ENCODE measurements at regions not wholly inside any gene's neighbourhood (a gene's known extent, or its start where the extent isn't known, plus 50 kb on each side); places are given as distances from the start of the nearest gene placed in this dataset.

DNA sequence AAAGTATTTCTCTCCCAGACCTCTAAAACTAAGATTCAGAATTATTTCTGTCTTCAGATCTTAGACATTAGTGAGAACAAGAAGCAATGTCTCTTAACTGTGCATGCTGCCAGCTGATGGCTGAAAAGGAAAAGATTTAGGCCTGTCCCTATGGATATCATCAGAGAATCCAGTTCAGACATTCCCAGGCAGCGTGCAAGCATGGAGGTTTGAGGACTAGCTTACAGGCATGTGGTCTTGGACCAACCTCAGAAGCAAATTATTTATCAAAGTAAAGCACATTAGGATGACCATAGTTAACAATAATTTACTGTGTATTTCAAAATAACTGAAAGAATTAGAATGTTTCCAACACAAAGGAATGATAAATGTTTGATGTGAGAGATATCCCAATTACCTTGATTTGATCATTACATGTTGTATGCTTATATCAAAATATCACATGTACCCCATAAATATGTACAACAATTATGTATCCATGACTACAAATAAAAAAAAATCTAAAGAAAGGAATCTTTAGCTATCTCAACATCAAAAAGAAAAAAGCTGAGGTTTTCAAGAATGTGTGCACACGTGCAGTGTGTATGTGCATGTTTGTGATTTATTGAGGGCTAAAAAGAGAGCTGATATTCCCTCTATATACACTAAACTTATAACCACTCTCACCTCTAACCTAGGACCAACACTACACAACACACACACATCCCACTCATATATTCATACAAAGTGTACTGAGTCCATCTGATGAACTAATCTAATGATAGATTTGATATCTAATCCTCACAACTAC lies 108.9 kb upstream of the THBS1 start:
- no peak for DNase-seq

DNA sequence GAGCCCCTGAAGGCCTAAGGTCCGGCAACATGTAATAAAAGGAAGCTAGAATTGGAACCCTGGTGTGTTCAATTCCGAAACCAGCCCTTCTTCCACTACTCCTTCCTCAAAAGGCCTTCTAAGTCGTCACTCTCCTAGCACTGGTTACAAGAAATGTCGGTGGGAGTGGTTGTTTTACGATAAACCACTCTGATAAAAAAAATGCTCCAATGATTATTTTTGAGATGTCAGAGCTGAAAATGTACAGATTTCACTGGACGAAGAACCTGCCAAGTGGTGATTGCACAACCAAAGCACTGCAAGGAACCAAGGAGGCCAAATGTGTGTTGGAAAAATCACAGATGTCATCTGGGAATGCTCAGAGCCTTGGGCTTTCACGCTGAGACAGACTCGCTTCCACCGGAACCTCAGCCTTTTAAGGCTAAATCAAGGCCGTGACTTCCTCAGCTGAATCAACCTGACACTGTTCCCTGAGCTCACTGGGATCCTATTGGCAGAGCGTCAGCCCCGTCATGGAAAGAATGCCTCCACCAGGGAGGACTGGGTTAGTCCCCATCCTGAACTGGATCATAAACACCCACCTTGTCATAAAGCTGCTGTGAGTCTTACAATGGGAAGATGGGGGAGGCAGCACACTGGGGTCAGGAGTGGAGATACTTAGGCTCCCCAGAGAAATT lies 108.1 kb upstream of the THBS1 start:
- DNase-seq, result no peak

DNA sequence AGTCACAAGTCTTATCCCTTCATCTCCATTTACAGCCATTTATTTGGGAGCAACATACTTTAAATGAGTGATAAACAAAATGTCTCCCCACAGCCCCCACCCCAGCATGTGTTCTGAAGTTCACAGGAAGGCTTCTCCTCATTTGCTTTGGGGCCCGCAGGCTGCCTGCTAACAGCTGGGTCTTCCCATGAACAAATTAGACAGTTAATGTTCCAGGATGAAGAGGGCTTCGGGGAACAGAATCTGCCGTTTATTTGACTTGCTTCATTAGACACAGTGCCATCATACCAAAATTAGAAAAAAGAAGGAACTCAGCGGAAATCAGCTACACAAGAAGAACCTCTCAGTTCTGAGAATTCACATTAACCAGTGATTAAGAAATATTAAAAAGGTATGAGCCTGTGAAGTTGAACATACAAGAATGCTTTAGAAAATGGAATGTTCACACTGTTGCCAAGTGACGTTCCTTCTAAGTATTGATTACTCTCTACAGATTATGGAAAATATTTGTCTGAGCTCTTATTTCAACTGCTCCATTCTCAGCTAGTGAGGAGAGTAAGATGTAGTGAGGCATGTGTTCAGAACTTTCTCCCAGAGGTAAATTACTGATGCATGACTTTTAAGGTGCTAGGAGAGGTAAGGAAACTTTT lies 107.5 kb upstream of the THBS1 start:
- DNase-seq, result no peak

DNA sequence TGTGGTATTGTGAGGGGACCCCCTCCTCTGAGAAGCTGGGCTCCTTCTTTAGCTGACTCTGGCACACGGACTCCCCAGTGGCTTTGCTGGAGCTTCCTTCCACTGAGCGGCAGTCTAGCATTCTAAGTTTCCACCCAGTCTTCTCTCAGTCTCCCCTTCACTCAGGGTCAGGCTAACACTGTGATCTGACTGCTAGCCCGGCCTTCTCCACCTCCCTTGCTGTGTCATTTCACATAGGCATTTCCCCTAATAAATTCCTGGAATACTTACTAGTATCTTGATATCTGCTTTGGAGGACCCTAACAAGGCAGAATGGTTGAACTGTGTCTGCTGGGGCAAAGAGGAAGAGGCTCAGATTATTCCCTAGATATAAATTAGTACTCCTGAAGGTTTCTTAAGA lies 106.2 kb upstream of the THBS1 start:
- no peak for DNase-seq

DNA sequence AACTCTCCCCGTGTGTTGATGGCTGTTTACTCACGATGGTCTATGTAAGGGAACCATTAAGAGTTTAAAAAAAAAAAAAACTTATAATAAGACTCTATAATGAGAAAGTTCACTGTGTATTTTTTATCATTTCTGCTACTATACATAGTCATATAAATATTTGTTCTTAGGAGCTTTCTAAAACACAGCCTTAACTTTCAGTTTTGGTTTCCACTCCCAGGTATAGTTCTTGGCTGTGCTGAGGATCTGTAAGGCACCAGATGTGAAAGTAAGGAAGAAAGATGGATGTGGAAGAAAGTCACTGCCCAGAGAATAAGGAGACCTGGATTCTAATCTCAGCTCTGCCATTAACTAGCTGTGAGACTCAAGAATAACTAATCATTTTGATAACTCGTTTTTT lies 101.9 kb upstream of the THBS1 start:
- DNase-seq, result no peak

DNA sequence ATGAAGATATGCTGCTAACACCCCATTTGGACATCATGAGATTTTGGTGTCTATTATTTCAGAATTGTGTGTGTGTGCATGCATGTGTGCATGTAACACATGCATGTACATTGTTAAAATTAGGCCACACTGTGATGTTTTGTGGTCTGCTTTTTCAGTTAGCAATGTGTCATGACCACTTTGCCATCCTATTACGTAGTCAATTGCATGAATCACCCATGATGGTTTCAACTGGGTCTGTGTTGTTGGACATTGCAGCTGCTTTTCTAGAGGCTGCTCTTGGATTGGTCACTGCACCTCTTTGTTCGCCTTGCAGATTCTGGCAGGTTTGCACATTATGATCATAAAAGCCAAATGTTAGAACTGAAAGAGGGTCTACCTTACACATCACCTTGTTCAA lies 101.0 kb upstream of the THBS1 start:
- no peak for DNase-seq

DNA sequence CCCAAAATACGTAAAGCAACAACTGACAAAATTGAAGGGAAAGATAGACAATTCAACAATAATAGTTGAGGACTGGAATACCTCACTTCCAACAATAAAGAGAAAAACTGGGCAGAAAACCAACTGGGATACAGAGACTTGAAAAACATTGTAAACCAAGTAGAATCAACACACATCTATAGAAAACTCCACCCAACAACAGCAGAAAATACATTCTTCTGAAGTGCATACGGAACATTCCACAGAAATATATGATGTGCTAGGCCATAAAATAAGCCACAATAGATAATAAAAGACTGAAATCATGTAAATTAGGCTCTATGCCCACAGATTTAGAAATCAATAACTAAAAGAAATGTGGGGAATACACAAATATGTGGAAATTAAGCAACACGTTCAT lies 98.4 kb upstream of the THBS1 start:
- DNase-seq, result no peak

DNA sequence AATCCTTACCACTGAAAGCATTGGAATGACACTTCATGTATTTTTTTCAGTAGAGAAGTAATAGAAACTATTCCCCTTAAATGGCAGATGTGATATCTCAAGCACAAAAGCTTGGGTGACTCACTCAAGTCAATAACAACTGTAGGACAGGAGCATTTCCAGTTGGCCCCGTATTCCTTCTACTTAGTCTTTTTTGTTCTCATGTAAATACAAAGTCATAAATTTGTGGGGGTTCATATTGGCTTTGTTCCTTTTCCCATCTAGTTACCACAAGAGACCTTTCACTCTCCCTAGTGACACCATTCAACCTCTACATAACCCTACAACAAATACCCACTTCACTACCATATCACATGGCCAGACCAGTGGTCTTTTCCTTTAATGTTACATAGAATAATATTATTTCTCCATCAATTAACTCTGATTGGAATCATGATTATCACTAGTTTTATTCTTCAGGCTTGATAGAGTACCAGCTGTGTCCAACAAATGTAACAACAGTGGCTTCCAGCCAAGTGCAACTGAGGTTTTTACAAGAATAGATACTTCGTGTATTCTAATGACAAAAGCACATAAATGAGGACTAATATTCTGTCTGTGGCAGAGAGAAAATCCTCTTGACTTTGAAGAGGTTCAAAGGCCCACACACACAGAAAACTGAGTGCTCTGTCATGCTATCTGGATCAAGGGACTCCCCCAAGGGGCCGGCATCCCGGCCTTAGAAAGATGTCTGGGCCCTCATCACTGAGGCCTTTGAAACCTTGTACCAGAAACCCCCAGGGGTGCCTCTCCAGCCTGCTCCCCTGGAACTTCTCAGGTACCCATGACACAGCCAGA lies 94.0 kb upstream of the THBS1 start:
- DNase-seq, result no peak

DNA sequence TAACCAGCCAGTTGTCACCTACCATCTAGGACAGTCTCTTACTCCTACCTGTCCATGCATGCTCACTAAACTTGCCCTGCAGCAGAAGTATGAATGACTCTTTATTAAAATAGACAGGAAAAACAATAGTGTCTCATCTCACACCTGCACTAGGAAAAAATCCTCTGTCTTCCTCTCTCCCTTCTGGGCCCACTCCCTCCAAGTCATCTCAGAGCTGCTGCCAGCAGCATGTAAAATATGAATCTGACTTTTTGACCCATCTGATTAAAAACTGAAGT lies 93.5 kb upstream of the THBS1 start:
- DNase-seq, result no peak

DNA sequence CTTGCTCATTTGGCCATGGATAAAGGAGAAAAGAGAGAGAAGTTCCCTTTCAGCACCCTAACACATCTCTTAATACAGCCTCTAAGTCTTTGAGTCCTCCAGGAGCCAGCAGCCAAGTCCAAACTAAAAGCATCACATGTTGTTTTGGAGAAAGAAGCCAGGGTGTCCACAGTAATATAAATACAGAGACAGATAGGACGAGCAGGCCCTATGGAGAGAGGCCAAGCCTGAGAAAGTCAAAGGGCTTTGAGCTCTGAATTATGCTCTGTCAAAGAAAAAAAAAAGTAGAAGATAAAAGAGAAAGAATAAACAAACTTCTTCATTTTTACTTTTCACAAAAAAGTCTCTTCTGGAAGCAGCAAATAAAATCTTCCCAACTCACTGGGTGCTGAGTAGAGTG lies 92.4 kb upstream of the THBS1 start:
- DNase-seq, result no peak

DNA sequence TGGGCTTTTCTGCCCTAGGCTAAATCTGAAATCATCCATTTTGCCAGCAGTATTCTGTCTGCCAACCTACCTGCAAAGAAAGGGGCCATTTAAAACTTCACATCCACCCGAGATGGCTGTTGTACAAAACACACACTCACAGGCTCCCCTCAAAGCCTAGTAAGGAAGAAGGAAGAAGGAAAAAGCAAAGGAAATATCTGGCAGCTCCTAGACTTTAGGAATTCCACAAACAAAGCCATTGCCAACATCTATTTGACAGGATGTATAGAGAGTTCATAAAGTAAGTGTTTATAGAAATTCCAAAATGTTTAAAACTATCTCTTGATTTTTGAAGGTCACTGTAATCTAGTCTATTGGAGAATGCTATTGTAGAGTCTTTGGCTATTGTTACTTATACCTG lies 91.9 kb upstream of the THBS1 start:
- DNase-seq, result no peak

DNA sequence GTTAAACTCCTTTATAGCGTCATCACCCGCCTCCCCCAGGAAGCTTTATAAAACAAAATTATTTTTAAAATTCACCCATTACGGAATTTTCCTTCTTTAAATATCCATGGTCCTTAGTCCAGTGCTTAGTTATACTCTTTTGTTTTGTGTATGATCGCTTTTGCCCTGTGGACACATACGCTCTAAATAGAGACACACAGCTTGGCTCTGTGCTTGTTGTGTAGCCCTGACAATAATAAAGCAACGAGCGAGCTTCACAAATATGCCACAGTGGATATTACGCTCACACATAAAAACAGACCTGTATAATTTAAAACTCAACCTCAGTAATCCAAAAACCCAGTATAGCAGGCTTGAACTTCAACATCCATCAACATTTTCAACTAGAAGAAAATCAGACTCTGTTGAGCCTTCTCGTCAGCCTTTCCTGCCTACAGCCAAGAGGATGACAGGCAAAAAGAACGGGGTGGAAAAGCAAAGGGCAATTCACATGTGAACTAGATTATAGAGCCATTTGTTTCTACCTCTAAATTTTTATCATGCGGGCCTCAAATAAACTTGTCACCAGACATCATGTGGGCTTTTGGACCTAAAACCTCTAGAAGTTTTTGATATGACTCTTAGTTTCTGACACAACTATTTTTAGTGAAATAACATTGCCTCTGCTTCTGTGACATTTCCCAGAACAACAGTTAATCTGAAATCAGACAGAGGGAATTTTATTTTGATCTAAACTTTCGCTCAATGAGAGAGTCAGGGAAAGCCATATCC lies 89.6 kb upstream of the THBS1 start:
- DNase-seq, result no peak

DNA sequence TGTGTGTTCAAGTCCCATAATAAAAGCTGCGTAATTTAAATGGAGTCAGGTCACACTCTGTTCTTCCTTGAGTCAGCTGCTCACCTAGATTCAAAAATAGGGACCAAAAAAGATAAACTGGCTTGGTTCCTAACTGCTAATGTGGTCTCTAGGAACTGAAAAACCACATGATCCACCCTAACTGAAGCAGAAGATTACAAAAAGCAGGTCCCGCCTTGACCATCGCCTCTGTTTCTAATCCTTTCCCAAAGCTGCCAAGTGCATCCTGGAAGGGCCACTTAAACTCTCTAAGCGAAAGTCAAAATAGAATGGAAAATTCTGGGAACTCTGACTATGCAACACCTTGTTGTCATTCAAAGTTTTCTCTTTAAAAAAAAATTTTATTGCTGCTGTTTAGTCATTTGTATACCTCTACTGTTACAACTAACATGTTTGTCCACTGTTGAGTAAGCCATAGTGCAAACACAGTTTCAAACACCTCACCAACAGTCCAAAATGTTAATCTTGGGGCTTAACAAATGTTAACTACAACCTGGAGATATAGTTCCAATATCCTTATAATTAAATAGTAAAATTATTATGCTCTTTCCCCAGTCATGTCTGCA lies 88.9 kb upstream of the THBS1 start:
- DNase-seq, result no peak

DNA sequence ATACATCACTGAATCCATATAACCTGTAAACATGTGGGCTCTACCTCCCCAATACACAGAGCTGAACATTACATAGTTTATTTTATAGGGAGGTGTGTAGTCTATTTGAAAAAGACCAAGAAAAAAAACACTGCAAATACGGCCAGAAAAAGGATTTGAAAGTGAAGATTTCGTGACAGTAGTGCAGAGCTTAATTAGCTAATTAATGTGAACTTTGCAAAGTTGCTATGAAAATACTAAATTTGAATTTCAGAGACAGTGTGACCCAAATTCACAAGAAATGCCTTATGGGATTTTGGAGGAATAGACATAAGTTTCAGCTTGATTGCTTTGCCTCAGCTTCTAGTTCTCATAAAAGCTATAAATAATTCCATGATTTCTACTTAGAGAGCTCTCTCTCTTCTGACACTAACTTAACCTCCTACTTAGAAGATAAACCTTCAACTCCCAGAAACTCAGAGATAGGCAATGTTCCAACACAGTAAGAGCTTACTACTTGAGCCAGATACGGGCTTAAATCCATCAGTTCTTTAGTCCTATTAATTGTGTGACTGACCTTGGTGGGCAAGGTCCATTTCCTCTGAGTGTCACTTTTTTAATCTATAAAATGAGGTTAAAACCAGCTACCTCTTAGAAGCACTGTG lies 87.3 kb upstream of the THBS1 start:
- DNase-seq, result no peak

DNA sequence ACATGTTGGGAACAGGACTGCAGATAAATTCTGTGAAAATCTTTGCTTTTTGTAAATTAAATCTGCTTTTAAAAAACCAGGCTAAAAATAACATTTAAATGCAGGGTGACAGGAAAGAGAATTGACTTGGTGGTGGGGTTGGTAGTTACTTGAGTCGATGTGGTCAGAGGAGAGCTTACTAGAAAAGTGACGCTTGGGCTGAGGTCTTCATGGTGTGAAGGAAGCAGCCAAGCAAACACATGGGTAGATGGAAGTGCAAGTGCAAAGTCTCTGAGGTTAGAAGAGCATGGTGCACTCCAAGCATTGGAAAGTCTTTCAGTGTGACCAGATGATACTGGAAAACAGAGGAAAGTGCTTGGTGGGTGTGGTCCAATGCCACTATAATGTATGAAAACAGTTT lies 86.4 kb upstream of the THBS1 start:
- no peak for DNase-seq

DNA sequence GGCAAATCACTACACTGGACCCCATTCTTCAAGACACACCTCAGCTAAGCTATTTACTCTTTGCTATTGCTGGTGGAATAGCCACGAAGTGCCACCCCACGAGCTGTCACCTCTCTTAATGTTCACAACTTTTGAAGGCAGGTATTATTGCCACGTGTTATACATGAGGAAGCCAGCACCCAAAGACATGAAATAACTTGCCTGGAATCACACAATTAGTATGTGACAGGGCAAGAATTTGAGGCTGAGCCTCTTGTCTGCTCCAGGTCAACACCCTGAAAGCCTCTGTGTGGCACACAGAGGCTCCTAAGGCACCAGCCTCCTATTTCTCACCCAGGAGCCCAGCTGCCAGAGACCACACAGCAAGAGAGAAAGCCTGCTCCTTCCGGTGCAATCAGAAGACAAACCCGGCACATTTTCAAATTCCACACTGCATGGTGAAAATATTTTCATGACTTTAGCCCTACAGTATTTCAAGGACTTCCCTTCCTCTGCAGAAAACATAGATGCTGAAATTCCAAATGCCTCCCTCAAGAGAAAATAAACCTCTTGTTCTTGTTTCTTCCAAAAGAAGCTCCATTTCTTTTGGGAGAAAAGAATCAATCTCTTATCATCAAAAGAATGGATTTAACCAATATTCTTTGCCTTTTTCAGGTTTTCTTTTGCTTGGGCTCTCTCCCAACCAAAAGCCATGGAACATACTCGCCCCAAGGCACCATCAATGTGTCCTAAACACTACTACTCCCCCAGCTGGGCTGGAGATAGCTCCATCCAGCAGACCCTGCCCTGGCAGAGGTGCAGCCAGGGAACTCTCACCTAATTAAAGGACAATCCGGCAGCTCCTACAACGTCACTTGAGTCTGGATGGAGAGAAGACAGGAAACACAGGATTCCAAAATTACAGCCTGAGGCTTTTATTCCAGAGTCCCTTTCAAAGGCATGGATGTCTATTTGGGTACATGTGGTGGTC lies 84.7 kb upstream of the THBS1 start:
- no peak for DNase-seq

DNA sequence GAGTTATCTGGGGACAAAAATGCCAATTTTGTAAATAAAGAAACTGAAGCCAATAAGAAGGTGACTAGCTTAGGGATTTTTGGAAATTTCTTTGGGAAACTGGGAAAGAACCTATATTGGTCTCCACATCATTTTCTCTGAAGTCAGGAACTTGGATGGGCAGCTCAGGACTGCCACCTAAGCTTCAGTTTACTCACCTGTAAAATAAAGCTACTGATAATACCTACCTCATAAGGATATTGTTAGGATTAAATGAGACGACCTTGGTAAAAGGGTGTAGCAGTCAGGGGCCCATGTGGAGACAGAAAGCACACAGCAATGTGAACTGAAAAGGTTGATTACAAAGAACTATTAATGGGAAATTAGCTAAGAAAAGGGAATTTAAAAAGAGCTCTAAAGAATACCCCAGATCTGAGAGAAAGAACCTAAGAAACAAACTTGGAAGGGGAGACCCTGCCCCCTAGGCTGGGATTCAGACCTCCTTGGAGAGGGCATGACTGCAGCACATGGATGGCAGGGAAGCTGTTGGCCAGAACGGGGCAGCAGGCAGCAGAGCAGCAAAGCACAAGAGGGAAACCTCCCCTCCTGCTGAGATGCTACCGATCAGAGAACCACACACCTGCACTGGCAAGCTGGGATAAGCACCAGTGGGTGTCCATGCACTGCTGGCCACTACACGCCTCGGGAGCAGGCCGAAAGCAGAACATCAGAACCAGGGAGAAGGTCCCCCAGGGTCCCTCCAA lies 83.7 kb upstream of the THBS1 start:
- DNase-seq, result no peak

DNA sequence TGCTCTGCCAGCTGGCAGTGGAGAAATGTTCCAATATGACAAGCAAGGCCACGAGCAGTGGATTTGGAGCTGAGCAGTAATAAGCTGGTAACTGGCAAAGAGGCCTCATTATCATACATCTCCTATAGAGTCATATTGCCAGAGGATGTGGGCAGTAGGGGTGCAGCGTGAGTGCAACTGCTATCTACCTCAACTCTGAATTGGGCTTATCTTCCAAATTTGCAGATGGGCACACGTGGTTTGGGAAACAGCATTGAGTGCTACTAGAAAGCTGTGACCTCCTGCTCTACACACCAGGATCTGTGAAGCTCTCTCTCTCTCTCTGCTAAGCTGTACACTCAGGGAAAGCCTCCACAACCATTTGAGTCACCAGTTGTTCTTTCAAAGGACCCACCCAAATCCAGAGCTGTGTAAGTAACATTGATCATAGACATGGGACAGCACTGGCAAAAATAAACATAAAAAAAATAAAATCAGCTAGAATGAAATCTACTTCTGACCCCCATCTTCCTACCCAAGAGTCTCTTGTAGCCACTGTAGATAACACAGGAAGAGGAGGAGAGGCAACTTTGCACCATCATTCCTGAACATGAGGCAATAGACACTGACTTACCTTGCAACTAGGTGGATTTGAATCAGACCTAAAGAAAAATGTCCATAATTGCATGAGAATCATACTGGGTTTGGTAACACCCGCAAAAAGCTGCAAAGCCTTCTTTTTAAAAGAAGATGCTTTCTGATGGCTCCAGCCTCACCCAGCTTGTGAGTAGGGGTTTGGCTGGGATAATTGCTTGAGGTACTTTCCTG lies 82.9 kb upstream of the THBS1 start:
- no peak for DNase-seq

DNA sequence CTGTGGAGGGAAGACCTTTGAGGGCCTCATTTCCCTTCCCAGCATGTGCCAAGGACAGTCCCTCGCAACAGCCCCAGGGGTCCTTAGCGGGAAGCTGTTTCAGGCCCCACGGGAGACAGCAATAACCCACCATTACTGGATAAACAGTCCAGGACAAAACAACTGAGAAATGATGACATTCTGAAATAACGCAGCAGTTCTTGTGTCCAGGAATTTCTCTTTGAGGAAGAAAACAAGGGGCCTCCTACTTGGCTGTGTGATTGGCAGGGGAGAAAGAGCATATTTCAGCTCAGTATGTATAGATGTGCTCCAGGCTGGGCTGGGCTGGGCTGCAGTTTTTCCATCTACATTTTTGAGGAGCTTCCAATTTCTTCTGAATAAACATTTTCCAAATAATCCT lies 82.2 kb upstream of the THBS1 start:
- no peak for DNase-seq

Data from NCI-H526 treated with DMSO at 0.1 percent for 48 hours (cell line).